GM19239 (cell line): ENCODE measurements at regions not wholly inside any gene's neighbourhood (a gene's known extent, or its start where the extent isn't known, plus 50 kb on each side); places are given as distances from the start of the nearest gene placed in this dataset.

Experiments
- DNase-seq: peaks from one replicate; pipeline ENCODE4 v3.0.0; 2011; ENCODE audit warnings: low spot score; ENCODE audit not compliant: insufficient read length
- FAIRE-seq: peaks from 2 replicates; lab custom pipeline; 2011; peaks lifted over from hg19 to GRCh38; lab: Jason Lieb, UNC

DNA sequence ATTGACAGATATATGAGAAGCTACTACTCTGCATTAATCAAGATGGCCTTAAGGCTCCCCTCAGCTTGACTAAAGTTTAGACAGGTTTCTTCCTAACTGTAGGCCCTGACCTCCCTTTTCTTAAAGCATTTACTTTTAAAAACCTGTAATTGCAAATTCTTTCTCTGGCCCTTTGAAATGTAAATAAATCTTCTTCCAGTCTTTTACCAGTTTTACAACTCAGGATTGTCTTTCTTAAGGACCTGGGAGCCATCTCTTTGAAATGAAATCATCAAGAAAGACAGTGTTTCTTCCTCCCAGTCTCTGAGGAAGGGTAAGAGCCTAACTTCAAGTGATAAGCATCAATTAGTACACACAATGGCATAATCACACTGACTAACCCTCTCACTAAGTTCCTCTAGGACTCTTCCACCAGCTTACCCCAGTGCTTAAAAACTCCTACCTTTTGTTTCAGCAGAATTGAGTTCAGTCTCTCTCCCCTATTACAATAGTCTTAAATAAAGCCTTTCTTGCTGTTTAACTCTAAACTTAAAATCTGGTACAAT, 58.7 kb upstream of the CDH20 start:
- no peak for FAIRE-seq
- no peak for DNase-seq

DNA sequence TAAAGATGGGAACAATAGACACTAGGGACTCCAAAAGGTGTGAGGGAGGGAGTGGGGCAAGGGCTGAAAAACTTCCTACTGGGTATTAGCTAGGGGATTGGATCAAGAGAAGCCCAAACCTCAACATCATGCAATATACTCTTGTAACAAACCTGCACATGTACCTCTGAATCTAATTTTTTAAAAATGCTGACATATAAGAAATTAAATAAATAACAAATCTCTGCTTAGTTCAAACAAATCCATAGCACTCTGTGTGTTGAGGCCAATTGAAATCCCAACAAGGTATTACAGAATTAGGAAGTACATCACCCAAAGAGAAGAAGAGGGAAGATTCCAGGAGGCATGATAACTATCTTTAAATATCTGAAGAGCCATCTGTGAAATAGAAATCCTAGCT, 55.4 kb upstream of the CDH20 start:
- FAIRE-seq (no peak), DNase-seq (no peak)

GRCh38 chr18:61281431-61281830, 51.8 kb upstream of the CDH20 start:
- FAIRE-seq (no peak), DNase-seq (no peak)

- DNase-seq (no peak), FAIRE-seq (no peak)
These were observed 50.3 kb upstream of the CDH20 start for GRCh38 chr18:61282926-61283325.
